OCI-LY3 (cell line): ENCODE measurements at regions not wholly inside any gene's neighbourhood (a gene's known extent, or its start where the extent isn't known, plus 50 kb on each side); places are given as distances from the start of the nearest gene placed in this dataset.

Source experiments
- H2AFZ ChIP-seq: fragments of 200-600, 300-600 bp; shearing (Covaris generic); 2 replicates; pipeline ENCODE4 v1.6.0; 2014; ENCODE audit warnings: antibody characterized with exemption, low read depth, low read length
- H3K27ac ChIP-seq: fragments of 200-600, 300-600 bp; sonication (generic); 2 replicates; pipeline ENCODE4 v1.5.1; 2014; ENCODE audit warnings: mild to moderate bottlenecking, low read length, moderate library complexity, mixed read lengths
- H3K27me3 ChIP-seq: fragments of 200-600, 300-600 bp; sonication (generic); 2 replicates; pipeline ENCODE4 v1.6.1; 2014; ENCODE audit warnings: low read depth, low read length, mixed read lengths
- H3K36me3 ChIP-seq: fragments of 200-600, 300-600 bp; sonication (generic); replicated peaks from 2 replicates; pipeline ENCODE3; 2014; ENCODE audit warnings: low read depth, low read length, mixed read lengths
- H3K4me1 ChIP-seq: fragments of 300-600, 200-600 bp; sonication (generic); 2 replicates; pipeline ENCODE4 v1.6.1; 2014; ENCODE audit warnings: low read length, mixed read lengths
- H3K4me2 ChIP-seq: fragments of 200-600, 300-600 bp; sonication (generic); 2 replicates; pipeline ENCODE4 v1.6.1; 2014; ENCODE audit warnings: low read length, mixed read lengths
- H3K4me3 ChIP-seq: fragments of 300-600, 200-600 bp; sonication (generic); 2 replicates; pipeline ENCODE4 v1.5.1; 2014; ENCODE audit warnings: antibody characterized with exemption, mild to moderate bottlenecking, low read length, moderate library complexity
- H3K79me2 ChIP-seq: fragments of 300-600, 200-600 bp; shearing (Covaris generic); 2 replicates; pipeline ENCODE4 v1.6.1; 2014; ENCODE audit warnings: mild to moderate bottlenecking, low read length, mixed read lengths
- H3K9ac ChIP-seq: fragments of 300-600, 200-600 bp; shearing (Covaris generic); 2 replicates; pipeline ENCODE4 v1.6.0; 2014; ENCODE audit warnings: mild to moderate bottlenecking, low read length, moderate library complexity
- H3K9me3 ChIP-seq: fragments of 200-600, 300-600 bp; shearing (Covaris generic); 2 replicates; pipeline ENCODE4 v1.6.1; 2014; ENCODE audit warnings: low read length, mixed read lengths; ENCODE audit not compliant: insufficient read depth
- H4K20me1 ChIP-seq: fragments of 200-600, 300-600 bp; sonication (generic); 2 replicates; pipeline ENCODE4 v1.6.1; 2016; ENCODE audit warnings: low read length, mixed read lengths; ENCODE audit not compliant: insufficient read depth
- EZH2phosphoT487 ChIP-seq: fragments of 200-600 bp; shearing (Covaris generic); IDR thresholded peaks from 2 replicates; pipeline ENCODE4 v1.6.1; 2018; ENCODE audit warnings: antibody characterized with exemption, mixed run types, low read depth
- TF ChIP-seq, protein P1 (sequence below): fragments of 200-600, 300-600 bp; sonication (generic); IDR thresholded peaks from 2 replicates; pipeline ENCODE4 v1.5.1; 2014; ENCODE audit warnings: antibody characterized with exemption, low read length, low read depth

DNA sequence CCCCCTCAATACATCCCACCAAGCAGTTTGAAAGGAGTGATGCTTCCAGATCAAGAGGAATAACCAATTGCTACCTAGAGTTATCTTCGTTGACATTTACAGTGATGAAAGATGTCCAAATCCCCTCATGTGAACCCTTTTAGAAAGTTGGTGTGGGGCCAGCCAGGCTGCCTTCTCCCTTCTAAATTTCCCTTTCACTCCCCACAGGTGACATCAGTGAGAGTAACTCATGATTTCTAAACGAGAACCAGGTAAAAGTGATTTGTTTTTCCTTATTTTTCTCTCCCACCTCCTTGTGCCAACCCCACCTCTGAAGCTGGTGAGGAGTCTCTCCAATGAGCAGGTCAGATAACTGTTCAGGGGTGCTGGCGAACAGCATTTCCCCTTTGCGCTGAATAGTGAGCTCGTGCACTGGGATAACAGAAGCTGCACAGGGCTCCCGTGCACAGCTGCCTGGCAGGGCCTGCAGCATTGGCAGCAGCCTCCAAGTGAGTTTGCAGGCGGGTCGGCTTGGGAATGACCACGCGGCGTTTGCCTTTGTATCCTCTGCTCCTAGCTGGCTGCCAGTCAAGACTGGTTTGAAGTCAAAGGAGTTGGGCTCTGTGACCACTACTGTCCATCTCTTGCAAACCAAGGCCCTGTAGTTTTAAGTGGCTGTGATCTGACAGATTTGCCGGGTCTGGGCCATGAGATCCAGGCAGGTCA, 70.2 kb upstream of the CORO2B start:
- Histone ChIP-seq H3K27me3 (peaks cover 35% of the 10 kb centered on the region), H2AFZ (no peak overlapping the region), H3K9me3 (peaks cover 3% of the 10 kb centered on the region; the same call in 1 of the 2 replicates), H3K27ac (no peak overlapping the region), H4K20me1 (no peaks in the 10 kb centered on the region), H3K36me3 (no peaks in the 10 kb centered on the region), H3K4me1 (peaks cover 5% of the 10 kb centered on the region; the same call in 1 of the 2 replicates), H3K9ac (no peak overlapping the region), H3K4me3 (no peak overlapping the region), H3K79me2 (no peaks in the 10 kb centered on the region), H3K4me2 (no peak overlapping the region)
- TF ChIP-seq EZH2phosphoT487: no peak
- TF ChIP-seq, protein P1, sequence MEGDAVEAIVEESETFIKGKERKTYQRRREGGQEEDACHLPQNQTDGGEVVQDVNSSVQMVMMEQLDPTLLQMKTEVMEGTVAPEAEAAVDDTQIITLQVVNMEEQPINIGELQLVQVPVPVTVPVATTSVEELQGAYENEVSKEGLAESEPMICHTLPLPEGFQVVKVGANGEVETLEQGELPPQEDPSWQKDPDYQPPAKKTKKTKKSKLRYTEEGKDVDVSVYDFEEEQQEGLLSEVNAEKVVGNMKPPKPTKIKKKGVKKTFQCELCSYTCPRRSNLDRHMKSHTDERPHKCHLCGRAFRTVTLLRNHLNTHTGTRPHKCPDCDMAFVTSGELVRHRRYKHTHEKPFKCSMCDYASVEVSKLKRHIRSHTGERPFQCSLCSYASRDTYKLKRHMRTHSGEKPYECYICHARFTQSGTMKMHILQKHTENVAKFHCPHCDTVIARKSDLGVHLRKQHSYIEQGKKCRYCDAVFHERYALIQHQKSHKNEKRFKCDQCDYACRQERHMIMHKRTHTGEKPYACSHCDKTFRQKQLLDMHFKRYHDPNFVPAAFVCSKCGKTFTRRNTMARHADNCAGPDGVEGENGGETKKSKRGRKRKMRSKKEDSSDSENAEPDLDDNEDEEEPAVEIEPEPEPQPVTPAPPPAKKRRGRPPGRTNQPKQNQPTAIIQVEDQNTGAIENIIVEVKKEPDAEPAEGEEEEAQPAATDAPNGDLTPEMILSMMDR: no peak

GRCh38 chr15:68510558-68510957, 68.2 kb upstream of the CORO2B start:
- TF ChIP-seq, protein P1: no peak
- no peak for TF ChIP-seq EZH2phosphoT487
- no peaks in the 10 kb centered on the region for H3K79me2 ChIP-seq

DNA sequence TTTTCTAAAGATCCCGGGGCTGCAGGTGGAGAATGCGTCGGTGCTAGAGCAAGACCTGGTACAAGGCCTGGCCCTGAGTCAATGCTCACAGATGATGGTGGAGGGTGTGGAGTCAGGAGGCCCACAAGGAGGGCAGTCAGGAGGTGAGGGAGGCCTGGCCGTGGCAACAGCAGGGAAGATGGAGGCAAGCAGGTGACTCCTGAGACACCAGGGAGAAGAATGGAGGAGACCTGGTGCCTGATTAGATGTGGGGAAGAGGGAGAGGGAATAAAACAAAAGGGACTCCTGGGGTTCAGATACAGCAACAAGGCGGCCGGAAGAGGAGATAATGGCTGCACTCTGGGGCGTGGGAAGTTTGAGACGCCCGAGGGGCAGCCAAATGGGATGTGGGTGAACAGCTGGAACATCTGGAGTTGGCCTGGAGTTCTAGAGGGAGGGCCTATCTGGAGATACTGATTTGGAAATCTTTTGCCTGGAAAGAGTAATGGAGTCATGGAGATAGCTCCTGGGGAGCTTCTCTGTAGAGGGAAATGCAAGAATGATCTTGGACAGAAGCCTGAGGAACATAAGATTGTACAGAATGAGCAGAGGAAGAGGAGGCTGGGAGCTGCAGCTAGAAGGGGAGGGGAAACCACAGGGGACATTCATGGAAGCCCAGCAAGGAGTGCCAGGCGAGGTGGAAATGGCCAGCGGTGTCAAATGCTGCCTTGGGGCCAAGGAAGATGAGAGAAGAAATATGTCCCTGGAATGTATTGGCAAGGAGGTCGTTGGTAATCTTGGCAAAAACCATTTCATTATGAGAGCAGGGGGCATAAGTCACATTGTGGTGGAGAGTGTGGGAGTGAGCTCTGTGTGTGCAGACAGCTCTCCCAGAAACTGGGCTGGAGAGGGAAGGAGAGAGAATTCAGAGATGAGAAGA, 67.5 kb upstream of the CORO2B start:
- no peaks in the 10 kb centered on the region for H3K79me2 ChIP-seq
- no peak overlapping the region for H3K27ac ChIP-seq
- no peak overlapping the region for H3K4me3 ChIP-seq
- H2AFZ ChIP-seq: no peak overlapping the region
- no peak overlapping the region for H3K9ac ChIP-seq
- no peak overlapping the region for H3K4me2 ChIP-seq
- TF ChIP-seq, protein P1: no peak
- TF ChIP-seq EZH2phosphoT487: no peak
- H4K20me1 ChIP-seq: no peaks in the 10 kb centered on the region
- peaks cover 39% of the 10 kb centered on the region for H3K27me3 ChIP-seq
- peaks cover 3% of the 10 kb centered on the region; the same call in 1 of the 2 replicates for H3K9me3 ChIP-seq
- no peaks in the 10 kb centered on the region for H3K36me3 ChIP-seq
- peaks cover 5% of the 10 kb centered on the region; the same call in 1 of the 2 replicates for H3K4me1 ChIP-seq

More at GRCh38 chr15:68510558-68510957, 68.2 kb upstream of the CORO2B start:
- Histone ChIP-seq H4K20me1 (no peaks in the 10 kb centered on the region), H3K27me3 (peaks cover 35% of the 10 kb centered on the region), H2AFZ (no peak overlapping the region), H3K9me3 (peaks cover 3% of the 10 kb centered on the region; the same call in 1 of the 2 replicates), H3K9ac (no peak overlapping the region), H3K36me3 (no peaks in the 10 kb centered on the region), H3K27ac (no peak overlapping the region), H3K4me3 (no peak overlapping the region), H3K4me2 (no peak overlapping the region), H3K4me1 (peaks cover 5% of the 10 kb centered on the region; the same call in 1 of the 2 replicates)

DNA sequence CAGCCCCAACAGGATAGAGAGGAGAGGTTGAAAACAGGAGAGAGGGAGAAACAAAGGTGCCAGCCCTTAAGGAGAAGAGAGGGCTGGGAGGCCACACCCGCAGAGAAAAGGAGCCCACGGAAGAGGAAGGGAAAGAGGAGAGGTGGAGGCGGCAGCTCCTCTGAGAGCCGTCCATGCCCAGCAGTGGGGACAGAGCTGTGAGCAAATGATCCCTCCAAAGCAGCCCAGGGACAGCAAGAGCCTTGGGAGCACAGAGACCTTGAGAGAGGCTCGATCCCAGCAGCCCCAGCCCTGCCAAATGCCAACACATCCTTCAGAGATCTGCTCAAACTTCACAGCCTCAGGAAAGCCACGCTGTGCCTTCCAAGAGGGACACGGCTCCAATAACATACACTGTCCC, 66.7 kb upstream of the CORO2B start:
- Histone ChIP-seq H3K79me2 (no peaks in the 10 kb centered on the region), H3K4me2 (no peak overlapping the region), H3K4me1 (peaks cover 5% of the 10 kb centered on the region; the same call in 1 of the 2 replicates), H3K4me3 (no peak overlapping the region), H3K9me3 (peaks cover 3% of the 10 kb centered on the region; the same call in 1 of the 2 replicates), H3K36me3 (no peaks in the 10 kb centered on the region), H3K9ac (no peak overlapping the region), H3K27ac (no peak overlapping the region), H2AFZ (no peak overlapping the region), H4K20me1 (no peaks in the 10 kb centered on the region), H3K27me3 (peaks cover 43% of the 10 kb centered on the region)
- TF ChIP-seq, protein P1: no peak
- TF ChIP-seq EZH2phosphoT487: no peak
